ENCODE measurements at regions not wholly inside any gene's neighbourhood (a gene's known extent, or its start where the extent isn't known, plus 50 kb on each side); places are given as distances from the start of the nearest gene placed in this dataset.
"Not testable (repeated sequence)": the region's sequence is repeated elsewhere in the genome, so short reads cannot be mapped to it uniquely, and the experiment has no call there.

DNA sequence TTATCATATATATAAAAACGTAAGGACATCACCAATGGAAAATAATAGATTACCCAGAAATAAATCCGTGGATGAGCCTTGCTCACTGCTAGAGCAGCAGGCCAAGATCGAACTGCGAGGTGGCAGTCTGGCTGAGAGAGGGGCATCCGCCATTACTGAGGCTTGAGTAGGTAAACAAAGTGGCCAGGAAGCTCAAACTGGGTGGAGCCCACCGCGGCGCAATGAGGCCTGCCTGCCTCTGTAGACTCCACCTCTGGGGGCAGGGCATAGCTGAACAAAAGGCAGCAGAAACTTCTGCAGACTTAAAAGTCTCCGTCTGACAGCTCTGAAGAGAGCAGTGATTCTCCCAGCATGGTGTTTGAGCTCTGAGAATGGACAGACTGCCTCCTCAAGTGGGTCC is 1018.0 kb upstream of the SLC39A10 start:
- not testable (repeated sequence) for H3K9me3 ChIP-seq (ENCODE audit: control insufficient read depth, low read length); H3K4me1 ChIP-seq (ENCODE audit: control insufficient read depth, insufficient read depth, low read length, poor library complexity, severe bottlenecking); H3K36me3 ChIP-seq (ENCODE audit: control insufficient read depth, insufficient read depth, low read length); H3K4me3 ChIP-seq (ENCODE audit: insufficient read depth, low read depth, low read length, poor library complexity, severe bottlenecking); DNase-seq; H3K27ac ChIP-seq (ENCODE audit: insufficient read depth, low read length, poor library complexity, severe bottlenecking); H3K27me3 ChIP-seq (replicated peaks; ENCODE audit: control insufficient read depth, insufficient read depth, low read length, poor library complexity, severe bottlenecking)

- DNase-seq: no peak
- H3K4me3 ChIP-seq (ENCODE audit: insufficient read depth, low read depth, low read length, poor library complexity, severe bottlenecking): no peak overlapping the region
- H3K4me1 ChIP-seq (ENCODE audit: control insufficient read depth, insufficient read depth, low read length, poor library complexity, severe bottlenecking): no peaks in the 10 kb centered on the region
- H3K9me3 ChIP-seq (ENCODE audit: control insufficient read depth, low read length): no peaks in the 10 kb centered on the region
- no peaks in the 10 kb centered on the region for H3K27me3 ChIP-seq (replicated peaks; ENCODE audit: control insufficient read depth, insufficient read depth, low read length, poor library complexity, severe bottlenecking)
- H3K36me3 ChIP-seq (ENCODE audit: control insufficient read depth, insufficient read depth, low read length): no peaks in the 10 kb centered on the region
- H3K27ac ChIP-seq (ENCODE audit: insufficient read depth, low read length, poor library complexity, severe bottlenecking): no peak overlapping the region
These were observed 1035.1 kb upstream of the SLC39A10 start for GRCh38 chr2:194621945-194622344.

GRCh38 chr2:194619366-194619765 is 1037.7 kb upstream of the SLC39A10 start:
- H3K36me3 ChIP-seq (ENCODE audit: control insufficient read depth, insufficient read depth, low read length): no peaks in the 10 kb centered on the region
- H3K4me1 ChIP-seq (ENCODE audit: control insufficient read depth, insufficient read depth, low read length, poor library complexity, severe bottlenecking): no peaks in the 10 kb centered on the region
- no peaks in the 10 kb centered on the region for H3K27me3 ChIP-seq (replicated peaks; ENCODE audit: control insufficient read depth, insufficient read depth, low read length, poor library complexity, severe bottlenecking)
- H3K27ac ChIP-seq (ENCODE audit: insufficient read depth, low read length, poor library complexity, severe bottlenecking): no peak overlapping the region
- H3K9me3 ChIP-seq (ENCODE audit: control insufficient read depth, low read length): no peaks in the 10 kb centered on the region
- no peak for DNase-seq
- H3K4me3 ChIP-seq (ENCODE audit: insufficient read depth, low read depth, low read length, poor library complexity, severe bottlenecking): no peak overlapping the region

DNA sequence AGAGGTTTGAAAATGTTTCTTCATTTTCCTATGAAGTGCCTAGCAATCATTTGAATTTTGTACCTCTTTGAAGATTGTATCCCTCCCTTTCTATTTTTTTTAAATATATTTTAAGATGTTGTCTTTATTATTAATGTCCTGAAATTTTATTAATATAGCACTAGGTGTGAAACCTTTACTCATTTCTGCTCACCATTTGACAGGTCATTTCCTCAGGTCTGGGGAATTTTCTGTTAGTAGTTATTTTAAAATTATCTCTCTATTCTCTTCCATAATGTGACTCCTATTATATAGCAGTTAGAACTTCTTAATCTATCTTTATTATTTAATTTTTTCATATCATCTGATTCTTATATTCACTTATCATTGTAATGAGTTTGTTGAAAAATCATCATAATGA is 1038.6 kb upstream of the SLC39A10 start:
- H3K4me1 ChIP-seq (ENCODE audit: control insufficient read depth, insufficient read depth, low read length, poor library complexity, severe bottlenecking): no peaks in the 10 kb centered on the region
- H3K27me3 ChIP-seq (replicated peaks; ENCODE audit: control insufficient read depth, insufficient read depth, low read length, poor library complexity, severe bottlenecking): no peaks in the 10 kb centered on the region
- no peak overlapping the region for H3K27ac ChIP-seq (ENCODE audit: insufficient read depth, low read length, poor library complexity, severe bottlenecking)
- no peaks in the 10 kb centered on the region for H3K9me3 ChIP-seq (ENCODE audit: control insufficient read depth, low read length)
- no peaks in the 10 kb centered on the region for H3K36me3 ChIP-seq (ENCODE audit: control insufficient read depth, insufficient read depth, low read length)
- DNase-seq: no peak
- no peak overlapping the region for H3K4me3 ChIP-seq (ENCODE audit: insufficient read depth, low read depth, low read length, poor library complexity, severe bottlenecking)

GRCh38 chr2:194616334-194616733 is 1040.7 kb upstream of the SLC39A10 start:
- H3K36me3 ChIP-seq (ENCODE audit: control insufficient read depth, insufficient read depth, low read length): no peaks in the 10 kb centered on the region
- no peak overlapping the region for H3K27ac ChIP-seq (ENCODE audit: insufficient read depth, low read length, poor library complexity, severe bottlenecking)
- no peaks in the 10 kb centered on the region for H3K4me1 ChIP-seq (ENCODE audit: control insufficient read depth, insufficient read depth, low read length, poor library complexity, severe bottlenecking)
- no peaks in the 10 kb centered on the region for H3K9me3 ChIP-seq (ENCODE audit: control insufficient read depth, low read length)
- no peak for DNase-seq
- H3K27me3 ChIP-seq (replicated peaks; ENCODE audit: control insufficient read depth, insufficient read depth, low read length, poor library complexity, severe bottlenecking): no peaks in the 10 kb centered on the region
- no peak overlapping the region for H3K4me3 ChIP-seq (ENCODE audit: insufficient read depth, low read depth, low read length, poor library complexity, severe bottlenecking)

- Histone ChIP-seq H3K4me3 (ENCODE audit: insufficient read depth, low read depth, low read length, poor library complexity, severe bottlenecking) (no peak overlapping the region), H3K9me3 (ENCODE audit: control insufficient read depth, low read length) (no peaks in the 10 kb centered on the region), H3K27ac (ENCODE audit: insufficient read depth, low read length, poor library complexity, severe bottlenecking) (no peak overlapping the region), H3K27me3 (replicated peaks; ENCODE audit: control insufficient read depth, insufficient read depth, low read length, poor library complexity, severe bottlenecking) (no peaks in the 10 kb centered on the region), H3K36me3 (ENCODE audit: control insufficient read depth, insufficient read depth, low read length) (no peaks in the 10 kb centered on the region), H3K4me1 (ENCODE audit: control insufficient read depth, insufficient read depth, low read length, poor library complexity, severe bottlenecking) (no peaks in the 10 kb centered on the region)
- DNase-seq: no peak
These were observed 1046.7 kb upstream of the SLC39A10 start for GRCh38 chr2:194610297-194610696.

GRCh38 chr2:194603429-194603828 is 1053.6 kb upstream of the SLC39A10 start:
- no peak for DNase-seq
- Histone ChIP-seq H3K9me3 (ENCODE audit: control insufficient read depth, low read length) (no peaks in the 10 kb centered on the region), H3K36me3 (ENCODE audit: control insufficient read depth, insufficient read depth, low read length) (no peaks in the 10 kb centered on the region), H3K27ac (ENCODE audit: insufficient read depth, low read length, poor library complexity, severe bottlenecking) (no peak overlapping the region), H3K27me3 (replicated peaks; ENCODE audit: control insufficient read depth, insufficient read depth, low read length, poor library complexity, severe bottlenecking) (no peaks in the 10 kb centered on the region), H3K4me1 (ENCODE audit: control insufficient read depth, insufficient read depth, low read length, poor library complexity, severe bottlenecking) (no peaks in the 10 kb centered on the region), H3K4me3 (ENCODE audit: insufficient read depth, low read depth, low read length, poor library complexity, severe bottlenecking) (no peak overlapping the region)

DNA sequence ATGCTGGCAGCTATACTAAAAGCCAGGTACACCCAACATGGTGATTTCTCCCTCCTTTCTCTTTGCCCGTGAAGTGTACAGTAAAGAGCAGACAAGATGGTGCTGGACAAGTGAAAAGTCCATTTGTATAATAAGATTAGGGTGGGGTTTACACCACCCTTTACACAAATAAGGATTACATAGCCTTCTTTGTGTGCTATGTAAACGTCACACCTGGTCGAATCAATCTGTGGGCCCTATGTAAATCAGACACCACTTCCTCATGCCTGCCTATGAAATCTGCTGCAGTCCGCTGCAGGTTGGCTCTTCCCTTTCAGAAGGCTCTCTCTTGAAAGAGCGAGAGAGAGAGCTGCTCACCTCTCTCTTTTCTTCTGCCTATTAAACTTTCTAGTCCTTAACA is 1054.3 kb upstream of the SLC39A10 start:
- no peak overlapping the region for H3K27ac ChIP-seq (ENCODE audit: insufficient read depth, low read length, poor library complexity, severe bottlenecking)
- DNase-seq: no peak
- H3K4me3 ChIP-seq (ENCODE audit: insufficient read depth, low read depth, low read length, poor library complexity, severe bottlenecking): no peak overlapping the region
- no peaks in the 10 kb centered on the region for H3K36me3 ChIP-seq (ENCODE audit: control insufficient read depth, insufficient read depth, low read length)
- H3K4me1 ChIP-seq (ENCODE audit: control insufficient read depth, insufficient read depth, low read length, poor library complexity, severe bottlenecking): no peaks in the 10 kb centered on the region
- no peaks in the 10 kb centered on the region for H3K9me3 ChIP-seq (ENCODE audit: control insufficient read depth, low read length)
- no peaks in the 10 kb centered on the region for H3K27me3 ChIP-seq (replicated peaks; ENCODE audit: control insufficient read depth, insufficient read depth, low read length, poor library complexity, severe bottlenecking)

GRCh38 chr2:194591192-194591591 is 1065.8 kb upstream of the SLC39A10 start:
- DNase-seq: no peak
- no peak overlapping the region for H3K27ac ChIP-seq (ENCODE audit: insufficient read depth, low read length, poor library complexity, severe bottlenecking)
- H3K4me3 ChIP-seq (ENCODE audit: insufficient read depth, low read depth, low read length, poor library complexity, severe bottlenecking): no peak overlapping the region
- H3K36me3 ChIP-seq (ENCODE audit: control insufficient read depth, insufficient read depth, low read length): no peaks in the 10 kb centered on the region
- no peaks in the 10 kb centered on the region for H3K9me3 ChIP-seq (ENCODE audit: control insufficient read depth, low read length)
- no peaks in the 10 kb centered on the region for H3K27me3 ChIP-seq (replicated peaks; ENCODE audit: control insufficient read depth, insufficient read depth, low read length, poor library complexity, severe bottlenecking)
- no peaks in the 10 kb centered on the region for H3K4me1 ChIP-seq (ENCODE audit: control insufficient read depth, insufficient read depth, low read length, poor library complexity, severe bottlenecking)

DNA sequence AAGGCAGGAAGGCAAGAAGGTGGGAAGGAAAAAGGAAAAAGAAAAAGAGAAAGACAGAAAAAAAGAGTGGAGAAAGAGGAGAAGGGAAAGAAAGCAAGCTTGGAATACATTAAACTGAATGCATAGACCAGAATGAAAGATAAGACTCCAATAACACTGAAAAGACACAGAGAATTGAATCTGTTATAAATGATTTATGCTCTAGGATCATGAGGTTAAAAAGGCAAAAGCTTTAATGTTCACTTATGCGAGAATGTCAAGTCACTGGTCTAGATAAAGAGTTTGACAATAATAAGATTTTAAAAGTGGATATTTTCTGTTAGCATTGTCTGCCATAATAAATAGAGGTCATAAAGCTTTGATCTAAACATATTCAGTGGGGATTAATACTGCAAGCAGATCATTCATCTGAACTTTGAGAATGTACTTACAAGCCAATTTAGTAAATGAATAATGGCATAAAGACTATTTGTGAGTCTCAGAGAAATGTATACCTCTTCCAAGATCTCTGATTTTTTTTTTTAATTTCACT is 1069.2 kb upstream of the SLC39A10 start:
- Histone ChIP-seq H3K4me1 (ENCODE audit: control insufficient read depth, insufficient read depth, low read length, poor library complexity, severe bottlenecking) (no peaks in the 10 kb centered on the region), H3K27ac (ENCODE audit: insufficient read depth, low read length, poor library complexity, severe bottlenecking) (no peak overlapping the region), H3K27me3 (replicated peaks; ENCODE audit: control insufficient read depth, insufficient read depth, low read length, poor library complexity, severe bottlenecking) (no peaks in the 10 kb centered on the region), H3K9me3 (ENCODE audit: control insufficient read depth, low read length) (no peaks in the 10 kb centered on the region), H3K36me3 (ENCODE audit: control insufficient read depth, insufficient read depth, low read length) (no peaks in the 10 kb centered on the region), H3K4me3 (ENCODE audit: insufficient read depth, low read depth, low read length, poor library complexity, severe bottlenecking) (no peak overlapping the region)
- DNase-seq: no peak

- no peaks in the 10 kb centered on the region for H3K27me3 ChIP-seq (replicated peaks; ENCODE audit: control insufficient read depth, insufficient read depth, low read length, poor library complexity, severe bottlenecking)
- no peaks in the 10 kb centered on the region for H3K9me3 ChIP-seq (ENCODE audit: control insufficient read depth, low read length)
- no peak for DNase-seq
These were observed 1089.4 kb upstream of the SLC39A10 start for GRCh38 chr2:194567661-194568017.

More at GRCh38 chr2:194567661-194568017, 1089.4 kb upstream of the SLC39A10 start:
- no peak overlapping the region for H3K4me3 ChIP-seq (ENCODE audit: insufficient read depth, low read depth, low read length, poor library complexity, severe bottlenecking)
- no peaks in the 10 kb centered on the region for H3K4me1 ChIP-seq (ENCODE audit: control insufficient read depth, insufficient read depth, low read length, poor library complexity, severe bottlenecking)
- H3K36me3 ChIP-seq (ENCODE audit: control insufficient read depth, insufficient read depth, low read length): no peaks in the 10 kb centered on the region
- no peak overlapping the region for H3K27ac ChIP-seq (ENCODE audit: insufficient read depth, low read length, poor library complexity, severe bottlenecking)
